H1 (cell line): ENCODE measurements at regions not wholly inside any gene's neighbourhood (a gene's known extent, or its start where the extent isn't known, plus 50 kb on each side); places are given as distances from the start of the nearest gene placed in this dataset.
"Not testable (repeated sequence)": the region's sequence is repeated elsewhere in the genome, so short reads cannot be mapped to it uniquely, and the experiment has no call there.

Source experiments
- CTCF ChIA-PET: fragments of 300-600 bp; sonication (Branson Sonifier 250); formaldehyde crosslinking; loops from one replicate; lab custom pipeline; 2021; ENCODE audit not compliant: partially characterized antibody; lab: Charles Lee
- POLR2A ChIA-PET: fragments of 300-600 bp; sonication (Branson Sonifier 250); formaldehyde crosslinking; loops from one replicate; lab custom pipeline; 2021; ENCODE audit warnings: inconsistent platforms; ENCODE audit not compliant: partially characterized antibody; lab: Charles Lee
- DNase-seq, 2 experiments: peaks; one replicate each; pipeline versions ENCODE4 v3.0.0 to v3.0.0-alpha.2; 2010 to 2022; ENCODE audit warnings: low spot score in 2 of 2, low read depth in 1 of 2, mixed read lengths in 1 of 2
- FAIRE-seq: peaks from 2 replicates; lab custom pipeline; 2011; peaks lifted over from hg19 to GRCh38; lab: Jason Lieb, UNC
- H2AFZ ChIP-seq: 2 replicates; pipeline ENCODE4 v1.8.1; 2012; ENCODE audit warnings: low read length, inconsistent platforms
- H2AK5ac ChIP-seq: 2 replicates; pipeline ENCODE4 v1.6.1; 2013; ENCODE audit warnings: low read depth, low read length
- H2BK120ac ChIP-seq: replicated peaks from 2 replicates; pipeline ENCODE3; 2013; ENCODE audit warnings: low read depth, low read length, inconsistent platforms
- H2BK12ac ChIP-seq: 2 replicates; pipeline ENCODE4 v1.6.1; 2013; ENCODE audit warnings: low read depth, low read length
- H2BK15ac ChIP-seq: 2 replicates; pipeline ENCODE4 v1.6.1; 2013; ENCODE audit warnings: low read length
- H2BK20ac ChIP-seq: 2 replicates; pipeline ENCODE4 v1.6.1; 2013; ENCODE audit warnings: low read length
- H2BK5ac ChIP-seq: 2 replicates; pipeline ENCODE4 v1.6.1; 2013; ENCODE audit warnings: low read depth, low read length
- H3K14ac ChIP-seq: 2 replicates; pipeline ENCODE4 v1.6.1; 2013; ENCODE audit warnings: inconsistent platforms; ENCODE audit not compliant: insufficient read length
- H3K18ac ChIP-seq: 2 replicates; pipeline ENCODE4 v1.6.1; 2013; ENCODE audit warnings: low read length; ENCODE audit errors: extremely low read depth
- H3K23ac ChIP-seq: 2 replicates; pipeline ENCODE4 v1.6.1; 2013; ENCODE audit warnings: inconsistent platforms; ENCODE audit not compliant: insufficient read length
- H3K23me2 ChIP-seq: 2 replicates; pipeline ENCODE4 v1.6.1; 2013; ENCODE audit warnings: low read depth, low read length
- H3K27ac ChIP-seq: 2 replicates; pipeline ENCODE4 v1.6.1; 2011; ENCODE audit warnings: low read depth, low read length, inconsistent platforms
- H3K27me3 ChIP-seq, 4 experiments: replicated peaks in 1 of 4; 1 replicate in 1 of 4; 2 replicates in 3 of 4; pipeline versions ENCODE4 v1.6.1 to v1.8.1; 2011 to 2013; ENCODE audit warnings: low read length in 3 of 4, mild to moderate bottlenecking in 3 of 4, inconsistent platforms in 2 of 4, mixed read lengths in 2 of 4, moderate library complexity in 1 of 4; ENCODE audit not compliant: control insufficient read depth in 3 of 4, insufficient read depth in 3 of 4; ENCODE audit errors: extremely low read depth in 1 of 4
- H3K36me3 ChIP-seq, 4 experiments: 2 replicates each; pipeline versions ENCODE4 v1.6.1 to v1.8.1; 2011 to 2013; ENCODE audit warnings: mild to moderate bottlenecking in 4 of 4, low read length in 3 of 4, moderate library complexity in 2 of 4, control low read depth in 1 of 4, inconsistent platforms in 1 of 4; ENCODE audit not compliant: insufficient read depth in 4 of 4, control insufficient read depth in 2 of 4
- H3K4ac ChIP-seq: replicated peaks from 2 replicates; pipeline ENCODE3; 2013; ENCODE audit warnings: low read length, low read depth, mixed read lengths, inconsistent platforms; ENCODE audit not compliant: insufficient read length
- H3K4me1 ChIP-seq, 4 experiments: replicated peaks in 1 of 4; 1 replicate in 1 of 4; 2 replicates in 3 of 4; pipeline versions ENCODE4 v1.6.1 to v1.8.1; 2011 to 2013; ENCODE audit warnings: low read length in 3 of 4, inconsistent platforms in 2 of 4, mixed read lengths in 1 of 4; ENCODE audit not compliant: insufficient read depth in 4 of 4, control insufficient read depth in 3 of 4
- H3K4me2 ChIP-seq, 2 experiments: 2 replicates each; pipeline versions ENCODE4 v1.6.1 to v1.8.1; 2011 to 2013; ENCODE audit warnings: low read depth in 2 of 2, low read length in 2 of 2, control low read depth in 1 of 2, inconsistent platforms in 1 of 2, mild to moderate bottlenecking in 1 of 2; ENCODE audit not compliant: insufficient read depth in 1 of 2
- H3K4me3 ChIP-seq, 4 experiments: fragments of 200-600, 300-600 bp in 1 of 4; sonication (generic), shearing (Covaris generic), sonication (Bioruptor Twin) in 1 of 4; 2 replicates each; pipeline versions ENCODE4 v1.5.1 to v1.8.1; 2011 to 2016; ENCODE audit warnings: low read length in 4 of 4, low read depth in 3 of 4, control low read depth in 2 of 4, inconsistent platforms in 2 of 4, mild to moderate bottlenecking in 2 of 4, mixed read lengths in 1 of 4, moderate library complexity in 1 of 4; ENCODE audit not compliant: insufficient read depth in 2 of 4; ENCODE audit errors: extremely low read depth in 1 of 4
- H3K56ac ChIP-seq: replicated peaks from 2 replicates; pipeline ENCODE3; 2013; ENCODE audit warnings: low read depth, mild to moderate bottlenecking, mixed read lengths, low read length, inconsistent platforms; ENCODE audit not compliant: insufficient read length
- H3K79me1 ChIP-seq: 2 replicates; pipeline ENCODE4 v1.6.1; 2013; ENCODE audit warnings: low read depth, low read length, control low read depth
- H3K79me2 ChIP-seq, 2 experiments: 2 replicates each; pipeline versions ENCODE4 v1.6.1 to v1.8.1; 2012 to 2013; ENCODE audit warnings: low read length in 2 of 2, mild to moderate bottlenecking in 2 of 2, inconsistent platforms in 1 of 2; ENCODE audit not compliant: insufficient read depth in 2 of 2, control insufficient read depth in 1 of 2
- H3K9ac ChIP-seq, 4 experiments: replicated peaks in 1 of 4; 1 replicate in 1 of 4; 2 replicates in 3 of 4; pipeline versions ENCODE4 v1.6.1 to v1.8.1; 2011 to 2013; ENCODE audit warnings: low read depth in 3 of 4, low read length in 3 of 4, control low read depth in 2 of 4, mild to moderate bottlenecking in 2 of 4, moderate library complexity in 2 of 4, inconsistent platforms in 1 of 4; ENCODE audit errors: extremely low read depth in 1 of 4
- H3K9me3 ChIP-seq, 2 experiments: 2 replicates each; pipeline versions ENCODE4 v1.6.1 to v1.8.1; 2012 to 2013; ENCODE audit warnings: mild to moderate bottlenecking in 2 of 2, moderate library complexity in 2 of 2, control low read depth in 1 of 2, inconsistent platforms in 1 of 2, low read depth in 1 of 2, low read length in 1 of 2, mixed read lengths in 1 of 2; ENCODE audit not compliant: insufficient read depth in 2 of 2
- H4K20me1 ChIP-seq, 2 experiments: replicated peaks in 1 of 2; 2 replicates each; pipeline versions ENCODE3 to v1.8.1; 2011 to 2013; ENCODE audit warnings: inconsistent platforms in 2 of 2, low read length in 2 of 2, mild to moderate bottlenecking in 1 of 2; ENCODE audit not compliant: insufficient read depth in 2 of 2, control insufficient read depth in 1 of 2
- H4K5ac ChIP-seq: 2 replicates; pipeline ENCODE4 v1.6.1; 2013; ENCODE audit warnings: low read length, low read depth, mixed read lengths, inconsistent platforms; ENCODE audit not compliant: insufficient read length
- H4K8ac ChIP-seq: 2 replicates; pipeline ENCODE4 v1.8.0; 2013; ENCODE audit warnings: mild to moderate bottlenecking, moderate library complexity, low read length, inconsistent platforms; ENCODE audit not compliant: insufficient read depth; ENCODE audit errors: extremely low read depth
- H4K91ac ChIP-seq: replicated peaks from 2 replicates; pipeline ENCODE3; 2013; ENCODE audit warnings: low read length, mixed read lengths, inconsistent platforms; ENCODE audit not compliant: insufficient read length
- WGBS, 2 experiments: shearing (Covaris generic) in 1 of 2; methylation state at CpG; one replicate each; pipeline versions ENCODE4 v1.1.6 to v1.1.7; 2013 to 2015; ENCODE audit warnings: low lambda C conversion rate in 2 of 2, mixed read lengths in 2 of 2, inconsistent platforms in 1 of 2, low coverage in 1 of 2, missing lambda C conversion rate in 1 of 2; ENCODE audit not compliant: insufficient replicate concordance in 2 of 2, insufficient coverage in 1 of 2, insufficient read length in 1 of 2; ENCODE audit errors: extremely low coverage in 1 of 2, missing lambda C conversion rate in 1 of 2; 5-methylcytosine and 5-hydroxymethylcytosine counted together

- H3K14ac ChIP-seq, CTCF ChIA-PET, H4K8ac ChIP-seq, H3K36me3 ChIP-seq, H3K79me2 ChIP-seq, H3K27ac ChIP-seq, H2BK120ac ChIP-seq, H2BK5ac ChIP-seq, H3K9me3 ChIP-seq, H2BK20ac ChIP-seq, H4K91ac ChIP-seq, H2BK15ac ChIP-seq, H3K23ac ChIP-seq, H3K23me2 ChIP-seq, H3K4me3 ChIP-seq, H3K4me1 ChIP-seq, H4K20me1 ChIP-seq, H4K5ac ChIP-seq, H3K56ac ChIP-seq, H3K4me2 ChIP-seq, H2AK5ac ChIP-seq, H3K18ac ChIP-seq, DNase-seq, H2AFZ ChIP-seq, H3K9ac ChIP-seq, FAIRE-seq, H3K27me3 ChIP-seq, H3K79me1 ChIP-seq, H2BK12ac ChIP-seq, H3K4ac ChIP-seq: not testable (repeated sequence)
- 80% methylated on average over 5 of the region's 8 CpGs; no CpG with 5 or more reads in 1 of the 2 experiments for WGBS, 2 experiments
- POLR2A ChIA-PET: interaction anchor here (0.6 kb wide), 1 partner anchor 686 kb away, joined by 4 read pairs; no protein-coding TSS in a partner anchor
Measured at GRCh38 chrX:136934652-136935051, 54.1 kb upstream of the RBMX start.
